Uterus (tissue), 3 donors: ENCODE measurements at regions not wholly inside any gene's neighbourhood (a gene's known extent, or its start where the extent isn't known, plus 50 kb on each side); places are given as distances from the start of the nearest gene placed in this dataset.

Source experiments
- DNase-seq, 2 donors: peaks; one replicate each; pipeline ENCODE4 v3.0.0-alpha.2; 2019 to 2020
- H3K27ac ChIP-seq, 2 donors: fragments of 200-600 bp; sonication (generic); 1 replicate in 1 of 2; 2 replicates in 1 of 2; pipeline ENCODE4 v1.5.1; 2016 to 2018
- H3K27me3 ChIP-seq, 2 donors: fragments of 200-600 bp; sonication (generic); one replicate each; pipeline ENCODE4 v1.5.1; 2018 to 2019; ENCODE audit warnings: control low read depth in 1 of 2
- H3K36me3 ChIP-seq, 2 donors: fragments of 200-600 bp; sonication (generic); one replicate each; pipeline ENCODE4 v1.5.1; 2019; ENCODE audit warnings: control low read depth in 1 of 2
- H3K4me1 ChIP-seq, 2 donors: fragments of 200-600 bp; sonication (generic); one replicate each; pipeline ENCODE4 v1.5.1; 2018 to 2019; ENCODE audit warnings: control low read depth in 1 of 2
- H3K4me3 ChIP-seq, 2 donors: fragments of 200-600 bp; sonication (generic); 1 replicate in 1 of 2; 2 replicates in 1 of 2; pipeline ENCODE4 v1.5.1; 2018 to 2019; ENCODE audit warnings: mild to moderate bottlenecking in 1 of 2
- H3K9me3 ChIP-seq, 2 donors: fragments of 200-600 bp; sonication (generic); one replicate each; pipeline ENCODE4 v1.5.1; 2019; ENCODE audit warnings: control low read depth in 1 of 2
- CTCF ChIP-seq, 4 experiments: fragments of 200-600 bp in 2 of 4; fragments of 450-650 bp in 2 of 4; sonication (generic) in 2 of 4; IDR thresholded peaks; one replicate each; pipeline ENCODE4 v1.5.1; 2016 to 2019; ENCODE audit warnings: antibody characterized with exemption in 4 of 4, mild to moderate bottlenecking in 2 of 4, moderate library complexity in 1 of 4
- POLR2A ChIP-seq, 2 donors: fragments of 450-650 bp; IDR thresholded peaks; one replicate each; pipeline ENCODE4 v1.6.1; 2016; ENCODE audit warnings: antibody characterized with exemption in 2 of 2, mild to moderate bottlenecking in 1 of 2, moderate library complexity in 1 of 2
- intact Hi-C: fragments of 100-400 bp; cut with DNase I; formaldehyde crosslinking; loops from one replicate; pipeline ENCODE4 v1.15.1; 2023; ENCODE audit warnings: low total_unique reads
- donor health status: DM: yes; HTN: yes; CAD: no.

GRCh38 chr10:71004176-71005075, 116.1 kb upstream of the PCBD1 start:
- DNase-seq: no peak
- Histone ChIP-seq H3K27ac (no peak overlapping the region), H3K4me3 (no peak overlapping the region), H3K27me3 (no peaks in the 10 kb centered on the region), H3K4me1 (no peaks in the 10 kb centered on the region), H3K36me3 (no peaks in the 10 kb centered on the region), H3K9me3 (no peaks in the 10 kb centered on the region)
- intact Hi-C loops: no loop called here
- TF ChIP-seq CTCF (IDR thresholded peaks at IDR 0.05): no peak
- no peak for TF ChIP-seq POLR2A (IDR thresholded peaks at IDR 0.05)

GRCh38 chr10:71005337-71006305, 117.3 kb upstream of the PCBD1 start:
- TF ChIP-seq POLR2A (IDR thresholded peaks at IDR 0.05): no peak
- TF ChIP-seq CTCF (IDR thresholded peaks at IDR 0.05): no peak
- Histone ChIP-seq H3K4me1 (no peaks in the 10 kb centered on the region), H3K4me3 (no peak overlapping the region), H3K36me3 (no peaks in the 10 kb centered on the region), H3K27me3 (no peaks in the 10 kb centered on the region), H3K9me3 (no peaks in the 10 kb centered on the region), H3K27ac (no peak overlapping the region)
- no peak for DNase-seq
- intact Hi-C loops: no loop called here

DNA sequence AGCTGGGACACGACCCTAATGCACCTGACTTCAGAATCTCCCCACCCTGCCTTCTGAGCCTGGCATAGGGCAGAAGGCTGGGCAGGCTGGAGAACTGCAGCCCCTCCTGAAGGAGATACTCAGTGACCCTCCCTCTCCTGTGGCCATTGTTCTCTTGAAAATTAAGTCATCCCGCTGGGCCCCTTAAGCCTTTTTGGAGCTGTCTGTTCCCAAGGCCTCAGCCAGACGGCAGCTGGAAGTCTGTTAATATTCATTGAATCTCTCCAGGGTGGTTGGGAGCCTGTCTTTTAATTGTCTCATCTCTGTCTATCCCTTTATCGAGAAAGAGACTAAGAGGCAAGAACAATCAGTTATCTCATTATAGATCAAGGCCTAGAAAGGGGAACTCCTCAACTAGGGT, 118.1 kb upstream of the PCBD1 start:
- Histone ChIP-seq H3K27me3 (no peaks in the 10 kb centered on the region), H3K9me3 (no peaks in the 10 kb centered on the region), H3K4me3 (no peak overlapping the region), H3K27ac (no peak overlapping the region), H3K36me3 (no peaks in the 10 kb centered on the region), H3K4me1 (no peaks in the 10 kb centered on the region)
- no peak for DNase-seq
- intact Hi-C loops: no loop called here
- TF ChIP-seq CTCF (IDR thresholded peaks at IDR 0.05) (no peak), POLR2A (IDR thresholded peaks at IDR 0.05) (no peak)

GRCh38 chr10:71007516-71007915, 119.2 kb upstream of the PCBD1 start:
- Histone ChIP-seq H3K27me3 (no peaks in the 10 kb centered on the region), H3K36me3 (no peaks in the 10 kb centered on the region), H3K4me3 (no peak overlapping the region), H3K27ac (no peak overlapping the region), H3K4me1 (no peaks in the 10 kb centered on the region), H3K9me3 (no peaks in the 10 kb centered on the region)
- TF ChIP-seq CTCF (IDR thresholded peaks at IDR 0.05) (no peak), POLR2A (IDR thresholded peaks at IDR 0.05) (no peak)
- intact Hi-C loops: no loop called here
- no peak for DNase-seq

DNA sequence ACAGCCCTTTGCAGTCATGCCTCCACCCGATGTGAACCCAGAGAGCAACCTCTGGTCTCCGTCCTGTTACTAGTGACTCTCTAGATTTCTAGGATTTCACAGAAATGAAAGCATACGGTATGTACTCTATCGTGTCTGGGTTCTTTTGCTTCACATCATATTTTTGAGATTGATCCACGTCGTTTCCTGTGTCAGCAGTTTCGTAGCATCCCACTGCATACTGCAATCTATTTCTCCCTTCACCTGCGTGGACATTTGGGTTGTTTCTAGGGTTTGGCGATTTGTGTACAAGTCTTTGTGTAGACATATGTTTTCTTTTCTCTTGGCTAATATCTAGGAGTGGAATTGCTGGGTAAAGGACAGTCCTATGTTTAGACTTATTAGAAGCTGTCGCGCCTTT, 119.8 kb upstream of the PCBD1 start:
- Histone ChIP-seq H3K27ac (no peak overlapping the region), H3K4me3 (no peak overlapping the region), H3K9me3 (no peaks in the 10 kb centered on the region), H3K36me3 (no peaks in the 10 kb centered on the region), H3K27me3 (no peaks in the 10 kb centered on the region), H3K4me1 (no peaks in the 10 kb centered on the region)
- no peak for DNase-seq
- TF ChIP-seq POLR2A (IDR thresholded peaks at IDR 0.05) (no peak), CTCF (IDR thresholded peaks at IDR 0.05) (no peak)
- intact Hi-C loops: no loop called here
